GM23248 (cell line): ENCODE measurements at regions not wholly inside any gene's neighbourhood (a gene's known extent, or its start where the extent isn't known, plus 50 kb on each side); places are given as distances from the start of the nearest gene placed in this dataset.

Experiments
- EZH2 ChIP-seq: fragments of 200-600 bp; sonication (generic); IDR thresholded peaks from 2 replicates; pipeline ENCODE4 v1.6.1; 2018; ENCODE audit warnings: antibody characterized with exemption, mild to moderate bottlenecking; ENCODE audit not compliant: insufficient read depth, poor library complexity, severe bottlenecking
- EZH2phosphoT487 ChIP-seq: fragments of 200-600 bp; sonication (generic); IDR thresholded peaks from 2 replicates; pipeline ENCODE4 v1.6.1; 2018; ENCODE audit warnings: antibody characterized with exemption, moderate library complexity, mild to moderate bottlenecking, low read depth; ENCODE audit not compliant: insufficient read depth

GRCh38 chr5:29412979-29413378, 1780.5 kb upstream of the CDH6 start:
- TF ChIP-seq EZH2phosphoT487 = no peak
- no peak for TF ChIP-seq EZH2
